Globus pallidus (tissue), 1 donor: ENCODE measurements at regions not wholly inside any gene's neighbourhood (a gene's known extent, or its start where the extent isn't known, plus 50 kb on each side); places are given as distances from the start of the nearest gene placed in this dataset.

Source experiments
- DNase-seq: peaks from one replicate; pipeline ENCODE4 v3.0.0-alpha.2; 2015; ENCODE audit warnings: low spot score

DNA sequence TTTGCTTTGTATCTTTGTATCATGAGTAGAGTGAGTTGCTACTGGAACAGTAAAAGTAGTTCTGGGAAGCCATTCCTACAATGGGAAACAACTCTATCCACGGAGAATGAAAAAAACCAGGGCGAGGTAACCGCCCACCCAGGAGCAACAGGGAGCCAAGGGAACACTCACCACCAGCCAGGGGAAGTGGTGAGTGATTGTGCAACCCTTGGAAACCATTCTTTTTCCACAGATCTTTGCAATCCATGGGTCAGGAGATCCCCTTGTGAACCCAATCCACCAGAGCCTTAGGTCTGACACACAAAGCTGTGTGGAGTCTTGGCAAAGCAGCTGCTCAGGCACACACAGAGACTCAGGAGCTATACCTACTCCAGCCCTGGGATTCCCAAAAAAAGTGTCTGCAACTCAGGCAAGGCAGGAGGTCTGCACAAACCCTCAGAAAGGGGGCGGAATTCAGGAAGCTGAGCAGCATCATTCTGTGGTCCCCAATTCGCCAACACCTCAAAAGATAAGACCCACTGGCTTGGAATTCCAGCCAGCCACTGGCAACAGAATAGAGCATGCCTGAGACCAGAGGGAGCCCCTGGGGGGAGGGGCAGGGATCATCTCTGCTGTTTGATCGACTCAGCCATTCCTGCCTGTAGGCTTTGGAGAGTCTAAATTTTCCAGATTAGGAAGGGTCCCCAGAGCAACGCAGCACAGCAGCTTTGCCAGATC lies 52.1 kb upstream of the PPFIA2 start:
- DNase-seq = no peak

DNA sequence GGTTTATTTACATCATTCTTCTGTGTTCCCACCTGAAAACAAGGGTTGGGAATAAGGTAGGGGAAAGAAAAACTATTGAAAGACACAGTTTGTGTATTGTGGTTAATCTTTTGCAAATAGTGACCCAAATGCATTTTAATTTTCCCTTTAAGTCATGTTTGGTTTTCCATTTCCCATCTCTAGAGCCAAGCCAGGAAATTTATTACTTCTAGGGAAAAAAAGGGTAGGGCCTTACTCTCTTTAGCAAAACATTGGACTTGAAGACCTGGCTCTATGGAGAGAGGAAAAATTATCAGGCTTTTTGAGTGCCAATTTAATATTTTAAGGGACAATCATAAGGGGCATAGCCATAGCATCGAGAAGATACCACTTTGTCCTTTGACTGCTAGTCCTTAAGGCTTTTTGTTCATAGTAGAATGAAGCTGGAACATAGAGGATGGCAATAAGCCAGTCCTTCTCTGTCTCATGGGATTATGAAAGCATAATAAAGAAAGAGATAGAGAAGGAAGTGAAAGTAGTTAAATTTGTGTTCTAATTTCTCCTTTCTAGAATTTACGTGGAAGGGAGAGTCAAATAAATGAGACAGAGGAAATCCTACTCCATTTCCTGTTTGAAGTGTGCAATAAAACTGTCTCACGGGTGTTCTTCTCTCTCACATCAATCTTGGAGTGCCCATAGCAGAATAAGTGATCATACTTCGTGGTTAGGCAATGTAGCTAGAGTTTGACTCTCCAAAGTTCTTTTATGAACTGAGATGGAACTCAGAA lies 50.9 kb upstream of the PPFIA2 start:
- no peak for DNase-seq

DNA sequence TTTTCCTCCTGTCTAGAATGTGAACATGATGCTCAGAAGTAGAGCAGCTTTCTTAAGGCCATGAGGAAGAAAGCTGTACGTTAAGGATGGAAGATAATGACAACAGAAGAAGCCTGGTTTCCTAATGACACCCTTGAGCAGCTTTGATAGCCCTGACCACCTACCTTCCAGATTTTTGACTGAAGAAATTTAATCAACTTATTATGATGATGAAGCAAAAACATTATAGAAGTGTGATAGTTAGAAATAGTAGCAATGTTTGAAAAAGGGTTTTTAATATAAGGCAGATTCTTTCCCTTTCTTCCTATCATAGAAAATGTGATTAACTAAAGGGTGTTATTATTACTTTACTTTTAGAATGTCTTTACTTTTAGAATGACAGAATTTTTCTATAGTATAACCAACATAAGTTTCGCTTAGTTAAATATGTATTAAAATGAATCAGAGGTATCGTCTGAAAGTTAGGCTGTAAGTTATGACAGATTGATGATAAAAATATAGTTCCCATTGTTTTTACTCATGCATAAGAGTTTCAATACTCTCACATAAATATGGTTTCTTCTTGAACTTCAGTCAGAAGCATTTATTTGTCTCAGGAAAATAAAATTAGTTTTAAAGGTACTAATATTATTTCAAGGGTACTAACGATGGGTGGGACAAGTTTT lies 50.1 kb upstream of the PPFIA2 start:
- no peak for DNase-seq
